ENCODE measurements at regions not wholly inside any gene's neighbourhood (a gene's known extent, or its start where the extent isn't known, plus 50 kb on each side); places are given as distances from the start of the nearest gene placed in this dataset.

DNA sequence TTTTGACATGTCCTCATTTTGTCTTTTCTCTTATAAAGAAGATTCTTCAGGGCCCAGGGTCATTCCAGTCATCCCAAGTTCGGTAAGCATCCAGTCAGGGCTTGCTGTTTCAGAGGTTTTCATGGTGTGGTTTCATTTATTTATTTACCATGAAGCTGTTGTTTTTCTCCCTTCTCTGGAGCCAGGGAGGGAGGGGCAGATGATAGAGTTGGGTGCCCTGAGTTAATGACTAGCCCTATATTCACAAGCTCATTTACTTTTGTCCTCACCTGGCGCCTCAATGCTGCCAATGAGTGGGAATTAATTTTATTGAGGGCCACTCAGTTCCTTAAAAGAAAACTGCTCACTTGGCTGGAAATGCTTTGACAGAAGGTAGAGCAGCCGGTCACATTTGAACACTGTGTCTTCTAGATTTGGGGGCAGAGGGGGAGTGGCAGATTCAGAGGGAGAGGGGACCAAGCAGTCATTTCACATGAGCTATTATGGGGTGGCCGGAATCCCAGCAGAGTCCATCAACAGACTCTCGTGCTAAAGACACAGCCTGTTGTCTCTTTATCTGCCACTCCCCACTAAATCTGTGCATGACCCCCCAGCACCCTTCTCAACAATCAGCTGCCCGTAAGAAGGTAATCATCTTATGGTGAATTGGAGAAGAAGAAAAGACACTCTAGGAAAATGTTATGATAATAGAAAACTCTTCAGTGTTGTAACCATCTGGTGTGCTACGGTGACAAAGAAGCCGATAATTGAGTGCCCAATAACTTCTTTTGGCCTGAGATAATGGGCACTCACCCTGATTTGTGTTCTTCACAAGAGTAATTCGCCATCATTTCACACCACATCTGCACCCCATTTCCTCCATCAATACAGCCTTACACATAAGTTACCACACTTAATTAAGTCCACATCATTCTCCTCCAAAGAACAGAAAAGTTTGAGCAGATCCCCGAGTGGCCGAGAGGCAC, 573.5 kb upstream of the JAG1 start:
- peaks cover 22% of the 10 kb centered on the region for H3K4me1 Mint-ChIP-seq
- DNase-seq (ENCODE audit: low spot score) (no peak), ATAC-seq (no peak)
- no peak overlapping the region for H3K4me3 Mint-ChIP-seq
- H3K27me3 Mint-ChIP-seq (ENCODE audit: low read depth) = no peaks in the 10 kb centered on the region; the same call in 1 of the 2 replicates
- no peak overlapping the region for H3K27ac Mint-ChIP-seq
- peaks cover 3% of the 10 kb centered on the region; the same call in 1 of the 2 replicates for H3K9me3 Mint-ChIP-seq
- H3K36me3 Mint-ChIP-seq = no peaks in the 10 kb centered on the region
- TF ChIP-seq NFATC4 (CRISPR knock-in tag; IDR thresholded peaks at IDR 0.05) (no peak), TP53 (CRISPR knock-in tag; IDR thresholded peaks at IDR 0.05) (no peak), ETV6 (CRISPR knock-in tag; IDR thresholded peaks at IDR 0.05) (no peak), SOX15 (CRISPR knock-in tag; IDR thresholded peaks at IDR 0.05) (no peak), ZNF138 (CRISPR knock-in tag; conservative IDR thresholded peaks at IDR 0.05) (no peak), OVOL2 (CRISPR knock-in tag; IDR thresholded peaks at IDR 0.05; ENCODE audit: borderline replicate concordance) (no peak), FOXP1 (CRISPR knock-in tag; IDR thresholded peaks at IDR 0.05; ENCODE audit: borderline replicate concordance) (no peak), FOXK1 (CRISPR knock-in tag; IDR thresholded peaks at IDR 0.05) (no peak), TEAD4 (CRISPR knock-in tag; IDR thresholded peaks at IDR 0.05) (no peak), ZNF317 (CRISPR knock-in tag; IDR thresholded peaks at IDR 0.05; ENCODE audit: borderline replicate concordance, low read depth) (no peak), JAZF1 (CRISPR knock-in tag; IDR thresholded peaks at IDR 0.05) (no peak), NR3C1 (CRISPR knock-in tag; conservative IDR thresholded peaks at IDR 0.05; ENCODE audit: low read depth) (no peak)
- TF ChIP-seq, protein P1, sequence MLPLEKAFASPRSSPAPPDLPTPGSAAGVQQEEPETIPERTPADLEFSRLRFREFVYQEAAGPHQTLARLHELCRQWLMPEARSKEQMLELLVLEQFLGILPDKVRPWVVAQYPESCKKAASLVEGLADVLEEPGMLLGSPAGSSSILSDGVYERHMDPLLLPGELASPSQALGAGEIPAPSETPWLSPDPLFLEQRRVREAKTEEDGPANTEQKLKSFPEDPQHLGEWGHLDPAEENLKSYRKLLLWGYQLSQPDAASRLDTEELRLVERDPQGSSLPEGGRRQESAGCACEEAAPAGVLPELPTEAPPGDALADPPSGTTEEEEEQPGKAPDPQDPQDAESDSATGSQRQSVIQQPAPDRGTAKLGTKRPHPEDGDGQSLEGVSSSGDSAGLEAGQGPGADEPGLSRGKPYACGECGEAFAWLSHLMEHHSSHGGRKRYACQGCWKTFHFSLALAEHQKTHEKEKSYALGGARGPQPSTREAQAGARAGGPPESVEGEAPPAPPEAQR (CRISPR knock-in tag; IDR thresholded peaks at IDR 0.05) = no peak
- TF ChIP-seq, protein P2, sequence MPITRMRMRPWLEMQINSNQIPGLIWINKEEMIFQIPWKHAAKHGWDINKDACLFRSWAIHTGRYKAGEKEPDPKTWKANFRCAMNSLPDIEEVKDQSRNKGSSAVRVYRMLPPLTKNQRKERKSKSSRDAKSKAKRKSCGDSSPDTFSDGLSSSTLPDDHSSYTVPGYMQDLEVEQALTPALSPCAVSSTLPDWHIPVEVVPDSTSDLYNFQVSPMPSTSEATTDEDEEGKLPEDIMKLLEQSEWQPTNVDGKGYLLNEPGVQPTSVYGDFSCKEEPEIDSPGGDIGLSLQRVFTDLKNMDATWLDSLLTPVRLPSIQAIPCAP (CRISPR knock-in tag; IDR thresholded peaks at IDR 0.05) = no peak
- TF ChIP-seq, protein P3, sequence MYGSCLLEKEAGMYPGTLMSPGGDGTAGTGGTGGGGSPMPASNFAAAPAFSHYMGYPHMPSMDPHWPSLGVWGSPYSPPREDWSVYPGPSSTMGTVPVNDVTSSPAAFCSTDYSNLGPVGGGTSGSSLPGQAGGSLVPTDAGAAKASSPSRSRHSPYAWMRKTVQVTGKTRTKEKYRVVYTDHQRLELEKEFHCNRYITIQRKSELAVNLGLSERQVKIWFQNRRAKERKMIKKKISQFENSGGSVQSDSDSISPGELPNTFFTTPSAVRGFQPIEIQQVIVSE (CRISPR knock-in tag; IDR thresholded peaks at IDR 0.05; ENCODE audit: borderline replicate concordance) = no peak
- TF ChIP-seq, protein P4, sequence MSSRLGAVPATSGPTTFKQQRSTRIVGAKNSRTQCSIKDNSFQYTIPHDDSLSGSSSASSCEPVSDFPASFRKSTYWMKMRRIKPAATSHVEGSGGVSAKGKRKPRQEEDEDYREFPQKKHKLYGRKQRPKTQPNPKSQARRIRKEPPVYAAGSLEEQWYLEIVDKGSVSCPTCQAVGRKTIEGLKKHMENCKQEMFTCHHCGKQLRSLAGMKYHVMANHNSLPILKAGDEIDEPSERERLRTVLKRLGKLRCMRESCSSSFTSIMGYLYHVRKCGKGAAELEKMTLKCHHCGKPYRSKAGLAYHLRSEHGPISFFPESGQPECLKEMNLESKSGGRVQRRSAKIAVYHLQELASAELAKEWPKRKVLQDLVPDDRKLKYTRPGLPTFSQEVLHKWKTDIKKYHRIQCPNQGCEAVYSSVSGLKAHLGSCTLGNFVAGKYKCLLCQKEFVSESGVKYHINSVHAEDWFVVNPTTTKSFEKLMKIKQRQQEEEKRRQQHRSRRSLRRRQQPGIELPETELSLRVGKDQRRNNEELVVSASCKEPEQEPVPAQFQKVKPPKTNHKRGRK (CRISPR knock-in tag; IDR thresholded peaks at IDR 0.05; ENCODE audit: borderline replicate concordance) = no peak
- TF ChIP-seq, protein P5, sequence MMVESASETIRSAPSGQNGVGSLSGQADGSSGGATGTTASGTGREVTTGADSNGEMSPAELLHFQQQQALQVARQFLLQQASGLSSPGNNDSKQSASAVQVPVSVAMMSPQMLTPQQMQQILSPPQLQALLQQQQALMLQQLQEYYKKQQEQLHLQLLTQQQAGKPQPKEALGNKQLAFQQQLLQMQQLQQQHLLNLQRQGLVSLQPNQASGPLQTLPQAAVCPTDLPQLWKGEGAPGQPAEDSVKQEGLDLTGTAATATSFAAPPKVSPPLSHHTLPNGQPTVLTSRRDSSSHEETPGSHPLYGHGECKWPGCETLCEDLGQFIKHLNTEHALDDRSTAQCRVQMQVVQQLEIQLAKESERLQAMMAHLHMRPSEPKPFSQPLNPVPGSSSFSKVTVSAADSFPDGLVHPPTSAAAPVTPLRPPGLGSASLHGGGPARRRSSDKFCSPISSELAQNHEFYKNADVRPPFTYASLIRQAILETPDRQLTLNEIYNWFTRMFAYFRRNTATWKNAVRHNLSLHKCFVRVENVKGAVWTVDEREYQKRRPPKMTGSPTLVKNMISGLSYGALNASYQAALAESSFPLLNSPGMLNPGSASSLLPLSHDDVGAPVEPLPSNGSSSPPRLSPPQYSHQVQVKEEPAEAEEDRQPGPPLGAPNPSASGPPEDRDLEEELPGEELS (CRISPR knock-in tag; IDR thresholded peaks at IDR 0.05) = no peak
- TF ChIP-seq, protein P6, sequence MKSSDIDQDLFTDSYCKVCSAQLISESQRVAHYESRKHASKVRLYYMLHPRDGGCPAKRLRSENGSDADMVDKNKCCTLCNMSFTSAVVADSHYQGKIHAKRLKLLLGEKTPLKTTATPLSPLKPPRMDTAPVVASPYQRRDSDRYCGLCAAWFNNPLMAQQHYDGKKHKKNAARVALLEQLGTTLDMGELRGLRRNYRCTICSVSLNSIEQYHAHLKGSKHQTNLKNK (CRISPR knock-in tag; IDR thresholded peaks at IDR 0.05) = no peak
- TF ChIP-seq, protein P7, sequence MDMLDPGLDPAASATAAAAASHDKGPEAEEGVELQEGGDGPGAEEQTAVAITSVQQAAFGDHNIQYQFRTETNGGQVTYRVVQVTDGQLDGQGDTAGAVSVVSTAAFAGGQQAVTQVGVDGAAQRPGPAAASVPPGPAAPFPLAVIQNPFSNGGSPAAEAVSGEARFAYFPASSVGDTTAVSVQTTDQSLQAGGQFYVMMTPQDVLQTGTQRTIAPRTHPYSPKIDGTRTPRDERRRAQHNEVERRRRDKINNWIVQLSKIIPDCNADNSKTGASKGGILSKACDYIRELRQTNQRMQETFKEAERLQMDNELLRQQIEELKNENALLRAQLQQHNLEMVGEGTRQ (CRISPR knock-in tag; IDR thresholded peaks at IDR 0.05) = no peak
- ChIA-PET POLR2A (no interaction called here), CTCF (no interaction called here)
